GM18520 (cell line): ENCODE measurements at regions not wholly inside any gene's neighbourhood (a gene's known extent, or its start where the extent isn't known, plus 50 kb on each side); places are given as distances from the start of the nearest gene placed in this dataset.

Experiments
- ATAC-seq: cut with Tn5 transposase; IDR thresholded peaks from one replicate; pipeline ENCODE4 v1.9.1; 2021; ENCODE audit not compliant: unreplicated experiment

- no peak for ATAC-seq
Observed at GRCh38 chr2:58578276-58578675, 337.2 kb upstream of the FANCL start.

- no peak for ATAC-seq
Observed at GRCh38 chr2:58574873-58575272, 333.7 kb upstream of the FANCL start.

GRCh38 chr2:58572731-58573130 is 331.6 kb upstream of the FANCL start:
- ATAC-seq, result no peak

- ATAC-seq, result peak; percentile 74
Observed at GRCh38 chr2:58571181-58571852, 330.2 kb upstream of the FANCL start.

GRCh38 chr2:58569475-58570185 is 328.5 kb upstream of the FANCL start:
- no peak for ATAC-seq

- no peak for ATAC-seq
Observed at GRCh38 chr2:58568901-58569300, 327.8 kb upstream of the FANCL start.

GRCh38 chr2:58562276-58562675 is 321.2 kb upstream of the FANCL start:
- ATAC-seq, result no peak

- ATAC-seq, result no peak
Observed at GRCh38 chr2:58560531-58560930, 319.4 kb upstream of the FANCL start.

GRCh38 chr2:58558881-58559280 is 317.8 kb upstream of the FANCL start:
- ATAC-seq, result no peak

GRCh38 chr2:58557176-58557575 is 316.1 kb upstream of the FANCL start:
- no peak for ATAC-seq

- no peak for ATAC-seq
Observed at GRCh38 chr2:58553937-58554336, 312.8 kb upstream of the FANCL start.

- ATAC-seq, result no peak
Observed at GRCh38 chr2:58553522-58553921, 312.4 kb upstream of the FANCL start.

GRCh38 chr2:58545300-58546280 is 304.5 kb upstream of the FANCL start:
- no peak for ATAC-seq

GRCh38 chr2:58543442-58543841 is 302.3 kb upstream of the FANCL start:
- ATAC-seq, result no peak

GRCh38 chr2:58541511-58541910 is 300.4 kb upstream of the FANCL start:
- no peak for ATAC-seq

GRCh38 chr2:58540681-58541080 is 299.6 kb upstream of the FANCL start:
- no peak for ATAC-seq

GRCh38 chr2:58539973-58540372 is 298.8 kb upstream of the FANCL start:
- no peak for ATAC-seq

GRCh38 chr2:58535990-58536389 is 294.9 kb upstream of the FANCL start:
- ATAC-seq, result no peak

- ATAC-seq, result no peak
Observed at GRCh38 chr2:58535182-58535581, 294.1 kb upstream of the FANCL start.

GRCh38 chr2:58533376-58533775 is 292.3 kb upstream of the FANCL start:
- ATAC-seq, result no peak

- no peak for ATAC-seq
Observed at GRCh38 chr2:58532641-58533040, 291.5 kb upstream of the FANCL start.

- no peak for ATAC-seq
Observed at GRCh38 chr2:58527647-58528046, 286.5 kb upstream of the FANCL start.
